GM21381 (cell line): ENCODE measurements at regions not wholly inside any gene's neighbourhood (a gene's known extent, or its start where the extent isn't known, plus 50 kb on each side); places are given as distances from the start of the nearest gene placed in this dataset.

ENCODE experiments used
- ATAC-seq: cut with Tn5 transposase; IDR thresholded peaks from one replicate; pipeline ENCODE4 v1.9.1; 2021; ENCODE audit warnings: mild to moderate bottlenecking, moderate library complexity; ENCODE audit not compliant: unreplicated experiment

- no peak for ATAC-seq
Measured at GRCh38 chr14:82270286-82270685, 736.6 kb upstream of the SEL1L start.

DNA sequence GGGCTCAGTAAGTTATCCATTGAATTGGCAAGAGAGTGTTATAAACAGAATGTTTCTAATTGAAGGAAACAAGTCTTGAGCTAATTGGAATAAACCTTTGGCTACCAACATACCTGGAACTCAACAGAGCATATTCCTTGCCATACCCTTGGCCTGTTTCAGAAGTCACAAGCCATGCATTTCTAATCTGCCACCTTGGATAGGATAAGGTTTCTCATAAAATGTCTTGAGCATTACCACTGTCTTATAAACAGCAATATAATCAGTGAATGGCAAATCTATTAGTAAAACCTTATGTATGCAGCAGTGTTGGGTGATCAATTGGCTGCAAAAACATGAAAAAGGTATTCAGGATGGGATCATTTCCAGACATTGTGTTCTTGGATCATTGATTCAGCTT is 765.2 kb upstream of the SEL1L start:
- no peak for ATAC-seq

GRCh38 chr14:82309199-82309598 is 775.5 kb upstream of the SEL1L start:
- ATAC-seq: no peak

DNA sequence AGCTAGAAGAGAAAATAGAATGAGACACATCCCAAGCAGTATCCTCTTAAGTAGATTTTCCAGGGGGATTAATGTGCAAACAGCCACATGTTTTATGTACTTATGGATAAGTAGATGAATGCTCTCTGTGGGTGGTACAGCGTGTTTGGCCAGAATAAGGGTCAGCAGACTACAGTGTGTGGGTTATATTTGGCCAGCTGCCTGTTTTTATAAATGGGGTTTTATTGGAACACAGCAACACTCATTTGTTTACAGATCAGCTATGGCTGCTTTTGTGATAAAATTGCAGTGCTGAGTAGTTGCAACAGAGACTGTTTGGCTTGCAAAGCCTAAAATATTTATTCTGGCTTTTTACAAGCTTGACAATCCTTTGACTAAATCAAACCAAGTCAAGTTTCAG is 780.2 kb upstream of the SEL1L start:
- ATAC-seq: no peak

GRCh38 chr14:82328442-82328841 is 794.8 kb upstream of the SEL1L start:
- no peak for ATAC-seq

GRCh38 chr14:82341261-82341810 is 807.7 kb upstream of the SEL1L start:
- ATAC-seq: no peak

DNA sequence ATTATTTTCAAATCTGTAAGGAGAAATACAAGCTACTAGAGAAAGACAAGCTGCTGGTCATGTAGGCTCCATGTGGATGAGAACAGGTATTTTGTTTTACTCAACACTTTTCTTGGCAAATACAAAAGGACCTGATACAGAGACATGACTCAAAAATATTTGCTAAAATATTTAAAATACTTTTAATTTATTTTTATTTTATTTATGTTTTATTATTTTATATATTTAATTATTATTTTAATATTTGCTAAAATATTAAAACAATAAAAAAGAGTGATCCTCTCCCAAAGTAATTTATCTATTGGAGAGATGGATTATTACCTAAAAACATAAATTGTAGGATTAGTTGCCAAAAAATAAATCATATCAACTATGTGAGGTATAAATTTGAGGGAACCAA is 808.9 kb upstream of the SEL1L start:
- no peak for ATAC-seq

DNA sequence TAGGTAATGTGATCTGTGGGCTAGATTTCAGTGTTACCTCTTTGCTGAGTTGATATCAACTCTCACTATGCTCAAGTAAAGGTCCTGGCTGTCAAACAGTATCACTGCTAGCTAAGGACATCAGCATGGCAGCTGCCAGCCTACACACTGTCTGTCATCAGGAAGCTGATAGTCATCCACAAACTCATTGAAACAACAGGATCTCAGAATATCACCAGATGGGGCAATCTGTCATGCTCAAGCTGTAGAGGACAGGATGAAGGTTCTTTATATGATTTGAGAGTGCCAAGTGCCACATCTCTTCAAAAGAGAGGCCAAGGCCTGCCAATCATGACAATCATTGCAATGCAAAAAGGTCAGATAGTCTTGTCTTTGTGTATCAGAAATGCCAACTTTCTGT is 811.5 kb upstream of the SEL1L start:
- no peak for ATAC-seq

GRCh38 chr14:82354126-82354525 is 820.5 kb upstream of the SEL1L start:
- no peak for ATAC-seq

DNA sequence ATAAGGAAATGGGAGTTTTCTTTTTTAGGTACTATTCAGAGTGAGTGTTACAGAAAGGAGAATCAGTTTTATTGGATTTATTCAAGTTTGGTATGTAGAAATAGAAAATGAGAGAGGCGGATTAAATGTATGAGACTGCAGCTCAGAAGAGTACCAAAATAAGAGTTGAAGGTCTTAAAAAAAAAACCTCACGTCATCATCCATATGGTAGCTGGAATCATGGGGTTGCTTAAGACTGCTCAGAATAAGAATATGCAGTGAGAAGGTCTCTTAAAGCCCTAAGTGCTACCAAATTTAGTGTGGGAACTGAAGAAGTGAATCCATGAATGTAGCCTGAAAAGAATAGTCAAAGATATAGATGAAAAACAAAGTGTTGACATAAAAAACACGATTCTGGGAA is 825.5 kb upstream of the SEL1L start:
- no peak for ATAC-seq

- ATAC-seq: no peak
Measured at GRCh38 chr14:82362452-82362851, 828.8 kb upstream of the SEL1L start.

GRCh38 chr14:82365471-82365870 is 831.8 kb upstream of the SEL1L start:
- no peak for ATAC-seq

DNA sequence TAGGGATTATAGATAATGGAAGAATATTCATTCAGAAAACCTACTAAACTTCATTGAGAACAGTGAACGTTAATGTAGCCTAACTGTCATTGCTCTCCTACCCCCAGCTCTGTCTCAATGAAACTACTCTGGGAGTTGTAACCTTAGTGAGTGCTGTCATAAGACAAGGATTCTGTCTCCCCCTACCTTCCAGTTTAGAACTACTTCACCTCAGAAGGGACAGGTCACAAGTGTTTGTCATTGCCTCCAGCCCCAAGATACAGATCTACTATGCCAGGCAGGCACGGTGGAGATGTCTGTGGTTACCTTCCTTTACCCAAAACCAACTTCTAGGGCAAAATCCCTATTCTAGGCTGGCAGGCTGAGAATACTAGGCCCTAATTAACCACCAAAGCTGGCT is 833.1 kb upstream of the SEL1L start:
- ATAC-seq: no peak

GRCh38 chr14:82379291-82379690 is 845.6 kb upstream of the SEL1L start:
- ATAC-seq: no peak

DNA sequence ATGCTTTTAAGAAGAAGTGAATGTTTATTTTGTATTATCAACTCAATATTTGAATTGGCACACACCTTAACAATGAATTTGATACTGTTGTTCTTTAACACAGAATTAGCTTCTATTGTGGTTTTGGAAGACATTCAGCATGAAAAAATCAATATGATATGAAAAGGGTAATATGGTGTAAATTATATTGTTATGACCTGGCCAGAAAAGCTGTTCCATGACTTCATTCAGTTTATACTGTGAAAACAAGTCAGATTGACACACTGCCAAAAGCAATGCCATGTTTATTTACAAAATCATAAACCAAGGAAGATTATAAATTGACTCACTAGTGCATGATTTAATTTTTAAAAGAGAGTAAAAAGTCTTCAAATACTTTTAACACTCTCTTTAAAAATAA is 851.4 kb upstream of the SEL1L start:
- ATAC-seq: no peak

DNA sequence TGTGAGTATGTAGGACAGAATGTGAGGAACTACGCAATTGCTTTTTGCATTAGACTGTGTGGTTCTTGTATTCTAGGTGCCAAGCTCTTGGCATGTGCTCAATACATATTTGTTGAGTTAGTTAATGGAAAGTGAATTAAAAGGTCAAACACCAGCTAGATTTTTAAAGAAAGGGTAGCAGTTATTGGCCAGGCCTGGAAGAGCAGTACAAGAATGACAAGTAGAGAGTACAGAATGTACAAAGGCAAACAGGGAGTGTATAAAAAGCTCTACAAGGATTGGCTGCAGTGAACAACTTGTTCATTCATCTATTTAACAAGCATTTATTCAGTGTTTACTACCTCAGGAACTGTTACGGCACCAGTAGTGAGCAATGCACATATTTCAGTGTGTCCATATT is 854.0 kb upstream of the SEL1L start:
- ATAC-seq: no peak

GRCh38 chr14:82388488-82388887 is 854.8 kb upstream of the SEL1L start:
- no peak for ATAC-seq

DNA sequence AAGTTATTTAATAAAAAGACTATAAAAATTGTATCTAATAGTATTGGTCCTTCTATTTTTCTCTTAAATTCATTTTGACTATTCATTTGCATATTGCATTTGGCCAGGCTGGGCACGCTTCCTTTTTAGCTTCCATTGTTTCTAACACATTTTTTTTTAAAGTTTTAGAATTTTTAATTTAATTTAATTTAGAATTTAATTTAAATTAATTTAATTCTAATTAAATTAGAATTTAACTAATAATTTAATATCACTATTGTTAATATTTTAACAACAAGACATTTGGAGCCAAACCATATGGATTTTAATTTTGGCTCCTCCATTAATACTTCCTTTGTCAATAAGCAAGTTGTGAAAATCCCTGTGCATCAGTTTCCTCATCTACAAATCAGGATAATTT is 856.9 kb upstream of the SEL1L start:
- ATAC-seq: no peak

GRCh38 chr14:82394916-82395315 is 861.3 kb upstream of the SEL1L start:
- ATAC-seq: no peak

DNA sequence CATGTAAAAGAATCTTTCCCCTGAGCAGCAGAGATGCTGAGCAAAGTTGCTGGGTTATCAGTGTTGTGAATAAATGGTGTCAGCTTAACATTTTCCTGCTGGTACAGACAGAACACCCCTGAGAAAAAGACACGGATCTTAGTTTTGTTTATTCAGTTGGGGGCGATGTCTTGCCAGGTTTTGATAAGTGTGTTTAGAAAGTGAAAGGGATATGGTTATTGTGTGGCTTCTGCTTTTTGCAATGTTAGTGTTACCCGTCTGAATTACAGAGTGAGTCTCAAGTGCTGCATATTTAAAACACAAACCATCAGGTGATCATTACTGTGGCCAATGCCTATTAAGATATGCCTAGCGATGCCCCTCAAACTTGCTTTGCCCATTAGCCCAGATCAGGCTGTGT is 864.6 kb upstream of the SEL1L start:
- no peak for ATAC-seq

GRCh38 chr14:82403987-82404386 is 870.3 kb upstream of the SEL1L start:
- no peak for ATAC-seq

GRCh38 chr14:82410064-82410463 is 876.4 kb upstream of the SEL1L start:
- ATAC-seq: no peak

DNA sequence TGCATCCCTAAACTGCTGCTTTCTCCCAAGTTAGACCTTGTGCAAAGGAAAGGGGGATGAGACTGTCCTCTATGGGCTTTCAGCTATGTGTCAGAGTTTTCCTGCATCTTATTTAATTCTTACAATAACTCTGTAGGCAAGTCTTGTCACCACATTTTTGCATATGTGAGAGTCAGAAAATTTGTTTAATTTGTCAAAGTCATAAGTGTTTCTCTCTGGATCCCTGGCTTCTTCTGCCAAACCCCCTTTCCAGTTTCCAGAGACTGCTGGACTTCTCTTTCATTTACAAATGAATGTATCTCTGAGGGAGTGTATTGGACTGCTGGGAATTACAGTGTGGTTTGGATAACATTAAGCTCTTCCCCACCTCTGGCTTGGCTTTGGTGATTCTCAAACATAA is 877.6 kb upstream of the SEL1L start:
- ATAC-seq: no peak

GRCh38 chr14:82412545-82412944 is 878.9 kb upstream of the SEL1L start:
- ATAC-seq: no peak
